ENCODE measurements at regions not wholly inside any gene's neighbourhood (a gene's known extent, or its start where the extent isn't known, plus 50 kb on each side); places are given as distances from the start of the nearest gene placed in this dataset.

DNA sequence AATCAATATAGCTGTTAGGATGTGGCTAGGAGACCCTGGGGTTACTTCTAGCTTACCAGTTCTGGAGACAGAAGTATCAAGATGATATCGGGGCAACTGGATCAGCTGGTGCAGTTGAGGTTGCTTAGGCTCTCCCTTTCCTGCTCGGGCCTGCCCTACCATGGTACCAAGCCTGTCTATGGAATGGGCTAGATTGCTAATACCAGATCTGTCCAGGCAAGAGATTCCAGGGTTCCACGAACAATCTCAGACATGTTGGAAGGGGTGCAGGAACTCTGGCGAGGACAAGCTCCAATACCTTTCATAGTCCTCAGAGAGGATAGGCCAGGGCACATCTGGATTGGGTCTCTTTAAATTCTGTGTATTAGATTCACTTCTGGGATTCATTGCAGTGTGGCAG lies 53.8 kb downstream of the ADM start:
- H2AFZ ChIP-seq (ENCODE audit: low read depth, low read length): no peak overlapping the region
- H3K27me3 Mint-ChIP-seq (ENCODE audit: low read depth, unreplicated experiment): peaks cover 2% of the 10 kb centered on the region
- no peak overlapping the region for H3K4me3 ChIP-seq (ENCODE audit: insufficient read depth, low read depth, low read length)
- no peak overlapping the region for H3K4me2 ChIP-seq (ENCODE audit: low read length)
- no peaks in the 10 kb centered on the region for H3K4me1 Mint-ChIP-seq (ENCODE audit: low read depth, unreplicated experiment)
- TF ChIP-seq EZH2 (IDR thresholded peaks at IDR 0.05; ENCODE audit: insufficient read depth, low read length): no peak
- TF ChIP-seq, protein P1, sequence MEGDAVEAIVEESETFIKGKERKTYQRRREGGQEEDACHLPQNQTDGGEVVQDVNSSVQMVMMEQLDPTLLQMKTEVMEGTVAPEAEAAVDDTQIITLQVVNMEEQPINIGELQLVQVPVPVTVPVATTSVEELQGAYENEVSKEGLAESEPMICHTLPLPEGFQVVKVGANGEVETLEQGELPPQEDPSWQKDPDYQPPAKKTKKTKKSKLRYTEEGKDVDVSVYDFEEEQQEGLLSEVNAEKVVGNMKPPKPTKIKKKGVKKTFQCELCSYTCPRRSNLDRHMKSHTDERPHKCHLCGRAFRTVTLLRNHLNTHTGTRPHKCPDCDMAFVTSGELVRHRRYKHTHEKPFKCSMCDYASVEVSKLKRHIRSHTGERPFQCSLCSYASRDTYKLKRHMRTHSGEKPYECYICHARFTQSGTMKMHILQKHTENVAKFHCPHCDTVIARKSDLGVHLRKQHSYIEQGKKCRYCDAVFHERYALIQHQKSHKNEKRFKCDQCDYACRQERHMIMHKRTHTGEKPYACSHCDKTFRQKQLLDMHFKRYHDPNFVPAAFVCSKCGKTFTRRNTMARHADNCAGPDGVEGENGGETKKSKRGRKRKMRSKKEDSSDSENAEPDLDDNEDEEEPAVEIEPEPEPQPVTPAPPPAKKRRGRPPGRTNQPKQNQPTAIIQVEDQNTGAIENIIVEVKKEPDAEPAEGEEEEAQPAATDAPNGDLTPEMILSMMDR (IDR thresholded peaks at IDR 0.05; ENCODE audit: insufficient read depth, low read depth, low read length): no peak
- H3K27me3 ChIP-seq (ENCODE audit: insufficient read depth, low read length): no peaks in the 10 kb centered on the region
- H4K20me1 ChIP-seq (ENCODE audit: insufficient read depth, low read length): no peaks in the 10 kb centered on the region
- H3K36me3 ChIP-seq (ENCODE audit: insufficient read depth, low read length): no peaks in the 10 kb centered on the region
- no peaks in the 10 kb centered on the region for H3K4me1 ChIP-seq (ENCODE audit: insufficient read depth, low read length)
- DNase-seq (ENCODE audit: low read depth) (no peak), FAIRE-seq (no peak)
- no peak overlapping the region for H3K27ac ChIP-seq (ENCODE audit: low read depth, low read length)
- no peaks in the 10 kb centered on the region for H3K36me3 Mint-ChIP-seq (ENCODE audit: low read depth, unreplicated experiment)
- peaks cover 1% of the 10 kb centered on the region for H3K9me3 Mint-ChIP-seq (ENCODE audit: unreplicated experiment)
- H3K9ac ChIP-seq (ENCODE audit: low read length): no peak overlapping the region
- no peaks in the 10 kb centered on the region for H3K79me2 ChIP-seq (ENCODE audit: insufficient read depth, low read length)
- no peak overlapping the region for H3K27ac Mint-ChIP-seq (ENCODE audit: unreplicated experiment)
- H3K4me3 Mint-ChIP-seq (ENCODE audit: unreplicated experiment): no peak overlapping the region
- no peaks in the 10 kb centered on the region for H3K9me3 ChIP-seq (ENCODE audit: insufficient read depth, low read depth, low read length)

DNA sequence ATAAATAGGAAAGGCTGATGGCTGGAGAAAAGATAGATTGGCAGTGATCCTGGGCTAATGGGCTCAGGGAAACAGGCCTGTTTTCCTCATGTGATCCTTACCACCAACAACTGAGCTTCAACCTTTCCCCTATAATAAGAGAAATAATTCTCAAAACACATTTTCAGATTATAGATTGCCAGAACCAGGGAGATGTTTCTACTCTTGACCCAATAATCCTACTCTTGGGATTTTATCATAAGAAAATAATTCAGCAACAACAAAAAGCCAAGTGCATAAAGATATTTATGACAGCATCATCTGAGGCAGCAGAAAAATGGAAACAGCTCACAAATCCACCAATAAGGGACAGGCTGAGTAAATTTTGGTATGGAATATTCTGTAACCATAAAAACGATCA lies 54.3 kb downstream of the ADM start:
- Histone ChIP-seq H2AFZ (ENCODE audit: low read depth, low read length) (no peak overlapping the region), H3K4me3 (ENCODE audit: insufficient read depth, low read depth, low read length) (no peak overlapping the region), H3K27me3 (ENCODE audit: insufficient read depth, low read length) (no peaks in the 10 kb centered on the region), H3K27ac (ENCODE audit: low read depth, low read length) (no peak overlapping the region), H3K4me2 (ENCODE audit: low read length) (no peak overlapping the region), H3K9me3 (ENCODE audit: insufficient read depth, low read depth, low read length) (no peaks in the 10 kb centered on the region), H3K4me1 (ENCODE audit: insufficient read depth, low read length) (no peaks in the 10 kb centered on the region), H3K36me3 (ENCODE audit: insufficient read depth, low read length) (no peaks in the 10 kb centered on the region), H3K9ac (ENCODE audit: low read length) (no peak overlapping the region), H4K20me1 (ENCODE audit: insufficient read depth, low read length) (no peaks in the 10 kb centered on the region), H3K79me2 (ENCODE audit: insufficient read depth, low read length) (no peaks in the 10 kb centered on the region)
- Mint-ChIP-seq H3K4me3 (ENCODE audit: unreplicated experiment) (no peak overlapping the region), H3K4me1 (ENCODE audit: low read depth, unreplicated experiment) (no peaks in the 10 kb centered on the region), H3K9me3 (ENCODE audit: unreplicated experiment) (peaks cover 1% of the 10 kb centered on the region), H3K36me3 (ENCODE audit: low read depth, unreplicated experiment) (no peaks in the 10 kb centered on the region), H3K27ac (ENCODE audit: unreplicated experiment) (no peak overlapping the region), H3K27me3 (ENCODE audit: low read depth, unreplicated experiment) (no peaks in the 10 kb centered on the region)
- DNase-seq (ENCODE audit: low read depth) (no peak), FAIRE-seq (peak; percentile 13)
- no peak for TF ChIP-seq EZH2 (IDR thresholded peaks at IDR 0.05; ENCODE audit: insufficient read depth, low read length)
- TF ChIP-seq, protein P1 (IDR thresholded peaks at IDR 0.05; ENCODE audit: insufficient read depth, low read depth, low read length): no peak

DNA sequence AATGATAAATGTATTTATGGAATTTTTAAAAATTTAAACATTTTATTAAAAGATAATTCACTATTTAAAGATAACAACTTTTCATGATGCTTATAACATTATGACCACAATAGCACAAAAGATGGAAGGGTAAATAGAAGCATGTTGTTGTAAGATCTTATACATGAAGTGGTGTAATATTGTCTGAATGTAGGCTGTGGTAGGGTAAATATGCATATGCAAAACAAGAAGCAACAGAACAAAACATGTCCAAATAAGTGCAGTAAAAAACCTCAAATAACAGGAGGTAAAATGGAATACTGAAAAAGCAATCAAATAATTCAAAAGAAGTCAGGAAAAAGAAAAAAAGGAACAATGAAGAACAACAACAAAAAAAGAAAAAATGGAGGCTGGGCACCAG lies 56.0 kb downstream of the ADM start:
- H3K4me2 ChIP-seq (ENCODE audit: low read length): no peak overlapping the region
- no peaks in the 10 kb centered on the region for H3K36me3 ChIP-seq (ENCODE audit: insufficient read depth, low read length)
- H2AFZ ChIP-seq (ENCODE audit: low read depth, low read length): no peak overlapping the region
- H3K79me2 ChIP-seq (ENCODE audit: insufficient read depth, low read length): no peaks in the 10 kb centered on the region
- no peak for FAIRE-seq
- TF ChIP-seq, protein P1 (IDR thresholded peaks at IDR 0.05; ENCODE audit: insufficient read depth, low read depth, low read length): no peak
- TF ChIP-seq EZH2 (IDR thresholded peaks at IDR 0.05; ENCODE audit: insufficient read depth, low read length): no peak
- no peak overlapping the region for H3K27ac Mint-ChIP-seq (ENCODE audit: unreplicated experiment)
- H4K20me1 ChIP-seq (ENCODE audit: insufficient read depth, low read length): no peaks in the 10 kb centered on the region
- no peaks in the 10 kb centered on the region for H3K4me1 Mint-ChIP-seq (ENCODE audit: low read depth, unreplicated experiment)
- no peaks in the 10 kb centered on the region for H3K4me1 ChIP-seq (ENCODE audit: insufficient read depth, low read length)
- H3K27me3 ChIP-seq (ENCODE audit: insufficient read depth, low read length): no peaks in the 10 kb centered on the region
- no peak overlapping the region for H3K9ac ChIP-seq (ENCODE audit: low read length)
- peaks cover 1% of the 10 kb centered on the region for H3K9me3 Mint-ChIP-seq (ENCODE audit: unreplicated experiment)
- no peak overlapping the region for H3K27ac ChIP-seq (ENCODE audit: low read depth, low read length)
- no peaks in the 10 kb centered on the region for H3K36me3 Mint-ChIP-seq (ENCODE audit: low read depth, unreplicated experiment)
- no peak for DNase-seq (ENCODE audit: low read depth)
- H3K4me3 Mint-ChIP-seq (ENCODE audit: unreplicated experiment): no peak overlapping the region
- no peaks in the 10 kb centered on the region for H3K27me3 Mint-ChIP-seq (ENCODE audit: low read depth, unreplicated experiment)
- no peaks in the 10 kb centered on the region for H3K9me3 ChIP-seq (ENCODE audit: insufficient read depth, low read depth, low read length)
- no peak overlapping the region for H3K4me3 ChIP-seq (ENCODE audit: insufficient read depth, low read depth, low read length)
